GM21367 (cell line): ENCODE measurements at regions not wholly inside any gene's neighbourhood (a gene's known extent, or its start where the extent isn't known, plus 50 kb on each side); places are given as distances from the start of the nearest gene placed in this dataset.
"Not testable (repeated sequence)": the region's sequence is repeated elsewhere in the genome, so short reads cannot be mapped to it uniquely, and the experiment has no call there.

Source experiments
- ATAC-seq: cut with Tn5 transposase; IDR thresholded peaks from one replicate; pipeline ENCODE4 v1.9.1; 2021; ENCODE audit not compliant: unreplicated experiment

DNA sequence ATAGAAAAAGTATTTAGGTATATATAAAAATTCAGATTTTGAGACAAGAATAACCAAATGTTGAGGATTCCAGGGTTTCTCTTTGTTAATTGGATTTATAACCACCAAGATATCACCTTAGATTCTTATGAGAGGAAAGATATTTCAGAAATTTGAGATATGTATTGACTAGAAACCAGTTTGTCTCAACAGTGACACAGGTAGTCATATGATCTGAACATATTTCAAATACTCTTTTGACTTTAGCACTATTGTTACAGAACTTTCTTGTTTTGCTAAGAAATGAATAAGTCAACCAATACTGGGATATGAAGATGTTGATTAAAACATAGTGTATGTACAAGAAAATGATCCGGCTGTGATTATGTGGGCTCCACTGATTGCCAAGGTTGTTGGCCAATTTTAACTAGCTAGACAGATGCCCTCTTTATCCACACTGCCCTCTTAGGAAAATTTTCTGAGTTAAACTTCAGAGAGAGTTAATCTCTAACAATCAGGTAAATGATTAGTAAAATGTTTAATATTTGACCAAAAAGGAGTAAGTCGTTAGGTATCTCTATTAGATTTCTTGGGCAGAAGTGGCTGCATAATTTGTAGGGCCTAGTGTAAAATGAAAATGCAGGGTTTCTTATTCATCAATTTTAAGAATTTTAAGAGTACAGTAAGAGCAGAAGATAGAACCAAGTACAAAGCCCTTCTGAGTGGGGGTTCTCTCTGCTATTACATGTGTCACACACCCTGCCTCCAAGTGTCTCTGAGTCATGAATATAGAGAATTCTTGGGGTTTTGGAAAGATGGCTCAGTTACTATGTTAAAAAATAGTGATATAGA is 376.0 kb downstream of the TFEC start:
- ATAC-seq = no peak

DNA sequence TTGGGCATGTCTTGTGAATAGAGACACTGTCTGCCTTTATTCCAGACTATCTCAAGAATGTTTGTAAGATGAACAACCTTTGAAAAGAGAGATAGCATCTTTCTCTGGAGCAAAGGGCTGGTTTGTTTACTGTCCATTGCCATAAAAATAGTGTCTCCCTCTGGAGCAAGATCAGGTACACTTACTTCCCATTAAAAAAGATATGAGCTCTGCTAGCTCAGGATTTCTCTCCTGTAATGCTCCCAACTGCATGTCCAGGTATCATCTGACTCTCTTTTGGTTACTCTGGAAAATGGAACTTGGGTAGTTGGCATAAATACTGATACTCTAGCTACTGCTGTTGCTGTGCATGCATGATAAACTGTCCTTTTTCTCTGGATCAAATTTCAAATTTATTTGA is 381.1 kb downstream of the TFEC start:
- ATAC-seq = no peak

DNA sequence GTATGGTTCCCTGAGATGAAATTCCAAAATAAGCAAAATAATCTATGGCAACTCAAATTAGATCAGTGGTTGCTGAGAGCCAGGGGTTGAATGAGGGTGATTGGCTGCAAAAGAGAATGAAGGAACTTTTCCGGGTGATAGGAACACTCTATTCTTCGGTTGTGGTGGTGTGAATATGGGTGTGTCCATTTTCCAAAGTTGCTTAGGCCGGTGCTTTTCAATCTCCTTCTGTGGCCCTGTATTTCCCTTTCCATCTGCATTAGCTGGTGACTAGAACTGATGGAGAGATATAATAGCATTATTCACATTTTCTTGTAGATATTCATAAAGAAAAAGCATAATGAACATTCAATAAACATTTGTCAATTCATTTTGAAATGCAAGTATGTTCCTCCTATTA is 382.9 kb downstream of the TFEC start:
- no peak for ATAC-seq

DNA sequence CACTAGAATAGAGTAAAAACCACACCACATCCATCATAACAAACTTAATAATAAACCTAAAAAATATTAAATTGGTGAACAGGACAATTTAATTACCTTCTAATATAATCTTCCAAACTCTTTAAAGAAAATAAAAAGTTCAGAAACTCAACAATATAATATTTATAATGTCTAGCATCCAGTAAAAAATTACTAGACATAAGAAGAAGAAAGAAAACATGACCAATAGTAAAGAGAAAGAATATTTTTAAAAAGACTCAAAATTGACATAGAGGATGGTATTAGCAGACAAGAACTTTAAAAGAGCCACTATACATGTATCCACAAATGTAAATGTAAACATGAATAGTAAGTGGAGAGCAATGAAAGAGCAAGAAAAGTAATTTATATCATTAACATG is 388.4 kb downstream of the TFEC start:
- ATAC-seq = no peak

GRCh38 chr7:115638853-115639252 is 391.7 kb downstream of the TFEC start:
- ATAC-seq = no peak

DNA sequence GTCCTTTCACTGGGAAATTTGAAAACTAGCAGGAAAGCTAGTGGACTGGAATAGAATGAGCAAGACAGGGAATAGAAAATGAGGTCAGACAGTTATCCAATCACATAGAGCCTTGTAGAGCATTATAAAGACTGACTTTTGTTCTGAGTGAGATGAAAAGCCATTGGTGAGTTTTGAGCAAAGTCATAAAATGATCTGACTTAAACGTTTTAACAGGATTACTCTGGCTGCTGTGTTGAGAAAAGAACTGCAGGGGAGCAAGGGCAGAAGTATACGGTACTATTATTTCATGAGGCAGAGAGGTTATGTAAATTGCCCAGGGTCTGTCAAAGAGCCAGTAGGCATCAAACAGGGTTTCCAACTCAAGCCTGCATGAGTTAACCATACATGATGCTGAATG is 393.4 kb downstream of the TFEC start:
- ATAC-seq = no peak

- ATAC-seq = no peak
Measured at GRCh38 chr7:115635876-115636275, 394.7 kb downstream of the TFEC start.

- ATAC-seq = no peak
Measured at GRCh38 chr7:115635376-115635775, 395.2 kb downstream of the TFEC start.

GRCh38 chr7:115634633-115635032 is 395.9 kb downstream of the TFEC start:
- ATAC-seq = no peak

GRCh38 chr7:115632636-115633035 is 397.9 kb downstream of the TFEC start:
- no peak for ATAC-seq

DNA sequence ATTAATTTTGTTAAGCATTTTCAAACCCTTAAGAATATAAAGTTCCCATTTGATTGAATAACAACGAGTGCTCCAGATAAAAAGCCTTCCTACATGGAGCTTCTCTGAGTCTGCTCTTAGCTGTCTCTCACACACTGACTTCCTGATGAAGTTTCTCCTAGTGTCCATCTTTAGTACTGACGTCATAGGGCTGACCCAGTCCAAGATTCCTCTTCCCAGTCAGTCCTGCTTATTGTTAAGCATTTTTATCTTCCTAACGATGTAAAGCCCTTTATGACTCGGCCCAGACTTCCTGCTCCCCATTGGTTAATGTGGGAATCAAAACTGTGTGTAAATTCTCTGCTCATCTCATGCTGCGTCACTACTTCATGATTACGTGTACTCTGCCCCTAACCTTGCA is 398.8 kb downstream of the TFEC start:
- no peak for ATAC-seq

- ATAC-seq = no peak
Measured at GRCh38 chr7:115630049-115630448, 400.5 kb downstream of the TFEC start.

GRCh38 chr7:115618676-115619075 is 411.9 kb downstream of the TFEC start:
- no peak for ATAC-seq

- no peak for ATAC-seq
Measured at GRCh38 chr7:115613836-115614235, 416.7 kb downstream of the TFEC start.

GRCh38 chr7:115603416-115603815 is 427.1 kb downstream of the TFEC start:
- ATAC-seq = no peak

DNA sequence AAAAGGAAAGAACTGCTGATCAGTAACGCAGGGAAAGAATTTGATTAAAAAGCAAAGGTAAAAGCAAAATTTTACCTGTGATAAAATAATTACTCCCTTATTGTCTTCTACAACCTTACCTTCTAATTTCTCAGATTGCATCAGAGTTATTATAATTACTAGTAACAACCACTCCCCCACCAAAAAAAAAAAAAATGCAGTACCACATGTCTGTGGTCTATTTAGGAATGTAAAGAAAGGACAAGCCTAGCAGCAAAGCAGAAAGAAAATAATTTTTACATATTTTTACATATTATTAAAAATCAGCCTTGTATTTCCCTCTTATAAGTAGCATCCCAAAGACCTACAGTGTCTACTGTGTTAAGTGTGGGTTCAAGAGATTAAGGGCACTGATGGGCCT is 430.4 kb downstream of the TFEC start:
- ATAC-seq = no peak

DNA sequence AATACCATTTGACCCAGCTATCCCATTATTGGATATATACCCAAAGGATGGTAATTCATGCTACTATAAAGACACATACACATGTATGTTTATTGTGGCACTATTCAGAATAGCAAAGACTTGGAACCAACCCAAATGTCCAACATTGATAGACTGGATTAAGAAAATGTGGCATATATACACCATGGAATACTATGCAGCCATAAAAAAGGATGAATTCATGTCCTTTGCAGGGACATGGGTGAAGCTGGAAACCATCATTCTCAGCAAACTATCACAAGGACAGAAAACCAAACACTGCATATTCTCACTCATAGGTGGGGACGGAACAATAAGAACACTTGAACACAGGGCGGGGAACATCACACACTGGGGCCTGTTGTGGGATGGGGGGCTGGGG is 431.4 kb downstream of the TFEC start:
- ATAC-seq = not testable (repeated sequence)

GRCh38 chr7:115597220-115597619 is 433.3 kb downstream of the TFEC start:
- ATAC-seq = not testable (repeated sequence)

DNA sequence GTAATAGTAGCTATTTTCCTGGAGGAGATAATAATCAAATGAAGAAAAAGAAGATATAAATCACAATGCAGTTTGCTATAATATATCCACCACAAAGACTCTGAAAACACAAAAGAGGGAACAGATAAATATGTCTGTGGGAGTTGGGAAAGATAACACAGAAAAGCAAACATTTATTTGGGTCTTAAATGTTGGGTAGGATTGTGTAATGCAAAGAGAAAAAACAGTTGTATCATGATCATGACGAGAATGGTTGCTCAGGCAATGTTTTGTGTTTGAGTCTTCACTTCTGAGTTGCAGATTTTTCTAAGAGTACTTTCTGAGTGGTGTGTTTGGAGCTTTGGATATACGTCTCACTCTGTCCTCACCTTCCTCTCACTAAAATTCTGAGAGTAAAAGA is 437.5 kb downstream of the TFEC start:
- ATAC-seq = no peak

DNA sequence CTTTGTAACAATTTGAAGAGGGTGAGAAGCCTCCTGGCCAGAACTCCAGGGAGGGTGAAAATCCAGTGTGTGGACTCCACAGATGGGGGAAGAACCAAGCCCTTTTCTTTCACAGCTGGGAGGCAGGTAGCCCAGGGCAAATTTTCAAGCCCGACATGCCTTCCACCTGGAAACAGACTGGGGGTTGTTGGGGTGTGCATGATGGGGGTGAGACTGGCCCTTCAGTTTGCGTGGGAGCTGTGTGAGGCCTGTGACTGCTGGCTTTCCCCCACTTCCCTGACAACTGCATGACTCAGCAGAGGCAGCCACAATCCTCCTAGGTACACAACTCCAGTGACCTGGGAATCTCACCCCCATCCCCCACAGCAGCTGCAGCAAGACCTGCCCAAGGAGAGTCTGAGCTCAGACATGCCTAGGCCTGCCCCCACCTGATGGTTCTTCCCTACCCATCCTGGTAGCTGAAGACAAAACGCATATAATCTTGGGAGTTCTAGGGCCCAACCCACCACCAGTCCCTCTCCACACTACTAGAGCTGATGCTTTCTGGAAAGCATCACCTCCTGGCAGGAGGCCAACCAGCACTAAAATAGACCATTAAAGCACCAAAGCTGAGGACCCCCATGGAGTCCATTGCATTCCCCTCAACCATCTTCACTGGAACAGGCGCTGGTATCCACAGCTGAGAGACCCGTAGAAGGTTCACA is 445.4 kb downstream of the TFEC start:
- no peak for ATAC-seq

DNA sequence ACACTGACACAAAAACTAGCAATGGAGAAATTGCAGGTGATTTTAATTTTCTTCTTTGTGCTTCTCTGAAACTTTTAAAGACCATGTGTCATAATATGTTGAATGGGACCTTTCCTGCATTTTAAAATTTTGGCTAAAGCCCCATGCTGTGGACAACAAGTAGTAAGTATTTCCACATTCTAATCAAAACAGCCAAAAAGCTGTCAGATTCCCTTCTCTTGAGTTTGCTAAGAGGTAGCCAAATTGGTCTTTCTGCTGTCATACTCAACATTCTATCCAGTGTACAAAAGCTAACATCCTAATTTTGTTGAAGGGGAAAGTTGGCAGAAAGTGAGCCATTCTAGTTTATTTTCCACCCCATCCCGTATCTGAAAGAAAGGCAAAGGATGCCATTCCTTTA is 447.6 kb downstream of the TFEC start:
- no peak for ATAC-seq

DNA sequence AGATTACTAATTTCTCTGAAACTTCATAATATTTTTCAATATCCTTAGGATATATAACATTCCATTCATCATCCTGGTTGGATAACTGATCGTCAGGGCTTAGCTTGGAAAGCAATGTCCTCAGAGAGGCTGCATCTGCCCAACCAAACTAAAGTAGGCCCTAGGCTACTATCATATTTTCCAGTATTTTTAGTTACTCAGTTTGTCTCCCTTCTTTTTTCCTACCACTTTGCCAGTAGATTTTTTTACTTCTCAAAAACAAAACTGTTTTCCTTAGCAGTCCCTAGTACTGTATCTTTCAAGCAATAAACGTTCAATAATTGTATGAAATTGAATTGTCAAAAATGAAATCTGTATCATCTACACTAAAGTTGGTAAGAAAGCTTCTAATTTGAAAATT is 452.0 kb downstream of the TFEC start:
- ATAC-seq = no peak
